ENCODE measurements at regions not wholly inside any gene's neighbourhood (a gene's known extent, or its start where the extent isn't known, plus 50 kb on each side); places are given as distances from the start of the nearest gene placed in this dataset.

GRCh38 chr3:157786618-157787017, 283.4 kb upstream of the VEPH1 start:
- no peak overlapping the region for H3K27ac ChIP-seq (ENCODE audit: low read length)
- H3K4me1 ChIP-seq (ENCODE audit: control insufficient read depth, low read depth, low read length), result no peaks in the 10 kb centered on the region
- no peaks in the 10 kb centered on the region for H3K36me3 ChIP-seq (ENCODE audit: control insufficient read depth, low read depth, low read length)
- H3K27me3 ChIP-seq (ENCODE audit: control insufficient read depth, insufficient read depth, low read length), result no peaks in the 10 kb centered on the region
- no peaks in the 10 kb centered on the region for H3K9me3 ChIP-seq (ENCODE audit: control insufficient read depth, low read depth, low read length)
- H3K9ac ChIP-seq (ENCODE audit: low read length), result no peak overlapping the region
- no peak overlapping the region for H3K4me3 ChIP-seq (ENCODE audit: low read length)

- Histone ChIP-seq H3K9me3 (ENCODE audit: control insufficient read depth, low read depth, low read length) (no peaks in the 10 kb centered on the region), H3K4me3 (ENCODE audit: low read length) (no peak overlapping the region), H3K9ac (ENCODE audit: low read length) (no peak overlapping the region), H3K36me3 (ENCODE audit: control insufficient read depth, low read depth, low read length) (no peaks in the 10 kb centered on the region), H3K27ac (ENCODE audit: low read length) (no peak overlapping the region), H3K4me1 (ENCODE audit: control insufficient read depth, low read depth, low read length) (no peaks in the 10 kb centered on the region), H3K27me3 (ENCODE audit: control insufficient read depth, insufficient read depth, low read length) (no peaks in the 10 kb centered on the region)
Observed at GRCh38 chr3:157786211-157786610, 283.0 kb upstream of the VEPH1 start.

GRCh38 chr3:157785102-157785826, 282.0 kb upstream of the VEPH1 start:
- H3K36me3 ChIP-seq (ENCODE audit: control insufficient read depth, low read depth, low read length), result no peaks in the 10 kb centered on the region
- H3K27ac ChIP-seq (ENCODE audit: low read length), result no peak overlapping the region
- H3K27me3 ChIP-seq (ENCODE audit: control insufficient read depth, insufficient read depth, low read length), result no peaks in the 10 kb centered on the region
- no peaks in the 10 kb centered on the region for H3K9me3 ChIP-seq (ENCODE audit: control insufficient read depth, low read depth, low read length)
- H3K9ac ChIP-seq (ENCODE audit: low read length), result no peak overlapping the region
- no peak overlapping the region for H3K4me3 ChIP-seq (ENCODE audit: low read length)
- H3K4me1 ChIP-seq (ENCODE audit: control insufficient read depth, low read depth, low read length), result no peaks in the 10 kb centered on the region

GRCh38 chr3:157782236-157782635, 279.0 kb upstream of the VEPH1 start:
- H3K9ac ChIP-seq (ENCODE audit: low read length), result no peak overlapping the region
- H3K27ac ChIP-seq (ENCODE audit: low read length), result no peak overlapping the region

GRCh38 chr3:157776861-157777260, 273.6 kb upstream of the VEPH1 start:
- no peaks in the 10 kb centered on the region for H3K27me3 ChIP-seq (ENCODE audit: control insufficient read depth, insufficient read depth, low read length)
- no peak overlapping the region for H3K27ac ChIP-seq (ENCODE audit: low read length)
- H3K4me1 ChIP-seq (ENCODE audit: control insufficient read depth, low read depth, low read length), result no peaks in the 10 kb centered on the region
- H3K36me3 ChIP-seq (ENCODE audit: control insufficient read depth, low read depth, low read length), result no peaks in the 10 kb centered on the region
- H3K9ac ChIP-seq (ENCODE audit: low read length), result no peak overlapping the region
- H3K9me3 ChIP-seq (ENCODE audit: control insufficient read depth, low read depth, low read length), result no peaks in the 10 kb centered on the region
- no peak overlapping the region for H3K4me3 ChIP-seq (ENCODE audit: low read length)

More at GRCh38 chr3:157782236-157782635, 279.0 kb upstream of the VEPH1 start:
- H3K9me3 ChIP-seq (ENCODE audit: control insufficient read depth, low read depth, low read length), result no peaks in the 10 kb centered on the region
- H3K4me3 ChIP-seq (ENCODE audit: low read length), result no peak overlapping the region
- no peaks in the 10 kb centered on the region for H3K36me3 ChIP-seq (ENCODE audit: control insufficient read depth, low read depth, low read length)
- no peaks in the 10 kb centered on the region for H3K4me1 ChIP-seq (ENCODE audit: control insufficient read depth, low read depth, low read length)
- H3K27me3 ChIP-seq (ENCODE audit: control insufficient read depth, insufficient read depth, low read length), result no peaks in the 10 kb centered on the region

- no peaks in the 10 kb centered on the region for H3K27me3 ChIP-seq (ENCODE audit: control insufficient read depth, insufficient read depth, low read length)
- no peak overlapping the region for H3K27ac ChIP-seq (ENCODE audit: low read length)
- H3K36me3 ChIP-seq (ENCODE audit: control insufficient read depth, low read depth, low read length), result no peaks in the 10 kb centered on the region
Observed at GRCh38 chr3:157775446-157775845, 272.2 kb upstream of the VEPH1 start.

GRCh38 chr3:157769378-157769777, 266.2 kb upstream of the VEPH1 start:
- Histone ChIP-seq H3K27ac (ENCODE audit: low read length) (no peak overlapping the region), H3K27me3 (ENCODE audit: control insufficient read depth, insufficient read depth, low read length) (no peaks in the 10 kb centered on the region), H3K4me3 (ENCODE audit: low read length) (no peak overlapping the region), H3K9me3 (ENCODE audit: control insufficient read depth, low read depth, low read length) (no peaks in the 10 kb centered on the region), H3K36me3 (ENCODE audit: control insufficient read depth, low read depth, low read length) (no peaks in the 10 kb centered on the region), H3K9ac (ENCODE audit: low read length) (no peak overlapping the region), H3K4me1 (ENCODE audit: control insufficient read depth, low read depth, low read length) (no peaks in the 10 kb centered on the region)

More at GRCh38 chr3:157775446-157775845, 272.2 kb upstream of the VEPH1 start:
- Histone ChIP-seq H3K4me1 (ENCODE audit: control insufficient read depth, low read depth, low read length) (no peaks in the 10 kb centered on the region), H3K4me3 (ENCODE audit: low read length) (no peak overlapping the region), H3K9ac (ENCODE audit: low read length) (no peak overlapping the region), H3K9me3 (ENCODE audit: control insufficient read depth, low read depth, low read length) (no peaks in the 10 kb centered on the region)

- Histone ChIP-seq H3K4me1 (ENCODE audit: control insufficient read depth, low read depth, low read length) (no peaks in the 10 kb centered on the region), H3K9ac (ENCODE audit: low read length) (no peak overlapping the region), H3K36me3 (ENCODE audit: control insufficient read depth, low read depth, low read length) (no peaks in the 10 kb centered on the region), H3K27ac (ENCODE audit: low read length) (no peak overlapping the region), H3K9me3 (ENCODE audit: control insufficient read depth, low read depth, low read length) (no peaks in the 10 kb centered on the region), H3K4me3 (ENCODE audit: low read length) (no peak overlapping the region), H3K27me3 (ENCODE audit: control insufficient read depth, insufficient read depth, low read length) (no peaks in the 10 kb centered on the region)
Observed at GRCh38 chr3:157767607-157768006, 264.4 kb upstream of the VEPH1 start.

- Histone ChIP-seq H3K27me3 (ENCODE audit: control insufficient read depth, insufficient read depth, low read length) (no peaks in the 10 kb centered on the region), H3K9ac (ENCODE audit: low read length) (no peak overlapping the region), H3K4me3 (ENCODE audit: low read length) (no peak overlapping the region), H3K4me1 (ENCODE audit: control insufficient read depth, low read depth, low read length) (no peaks in the 10 kb centered on the region), H3K36me3 (ENCODE audit: control insufficient read depth, low read depth, low read length) (no peaks in the 10 kb centered on the region), H3K9me3 (ENCODE audit: control insufficient read depth, low read depth, low read length) (no peaks in the 10 kb centered on the region), H3K27ac (ENCODE audit: low read length) (no peak overlapping the region)
Observed at GRCh38 chr3:157763644-157764043, 260.4 kb upstream of the VEPH1 start.

GRCh38 chr3:157759311-157759710, 256.1 kb upstream of the VEPH1 start:
- Histone ChIP-seq H3K9me3 (ENCODE audit: control insufficient read depth, low read depth, low read length) (no peaks in the 10 kb centered on the region), H3K9ac (ENCODE audit: low read length) (no peak overlapping the region), H3K4me3 (ENCODE audit: low read length) (no peak overlapping the region), H3K4me1 (ENCODE audit: control insufficient read depth, low read depth, low read length) (peaks cover 9% of the 10 kb centered on the region), H3K36me3 (ENCODE audit: control insufficient read depth, low read depth, low read length) (no peaks in the 10 kb centered on the region), H3K27me3 (ENCODE audit: control insufficient read depth, insufficient read depth, low read length) (no peaks in the 10 kb centered on the region), H3K27ac (ENCODE audit: low read length) (no peak overlapping the region)

- Histone ChIP-seq H3K9me3 (ENCODE audit: control insufficient read depth, low read depth, low read length) (no peaks in the 10 kb centered on the region), H3K4me3 (ENCODE audit: low read length) (no peak overlapping the region), H3K36me3 (ENCODE audit: control insufficient read depth, low read depth, low read length) (no peaks in the 10 kb centered on the region), H3K27me3 (ENCODE audit: control insufficient read depth, insufficient read depth, low read length) (no peaks in the 10 kb centered on the region), H3K27ac (ENCODE audit: low read length) (no peak overlapping the region), H3K4me1 (ENCODE audit: control insufficient read depth, low read depth, low read length) (peaks cover 21% of the 10 kb centered on the region), H3K9ac (ENCODE audit: low read length) (peak overlapping the region; percentile 35)
Observed at GRCh38 chr3:157755233-157755632, 252.0 kb upstream of the VEPH1 start.

GRCh38 chr3:157754451-157754850, 251.2 kb upstream of the VEPH1 start:
- peak overlapping the region; percentile 35 for H3K9ac ChIP-seq (ENCODE audit: low read length)
- H3K9me3 ChIP-seq (ENCODE audit: control insufficient read depth, low read depth, low read length), result no peaks in the 10 kb centered on the region
- H3K27me3 ChIP-seq (ENCODE audit: control insufficient read depth, insufficient read depth, low read length), result no peaks in the 10 kb centered on the region
- H3K36me3 ChIP-seq (ENCODE audit: control insufficient read depth, low read depth, low read length), result no peaks in the 10 kb centered on the region
- peak overlapping the region; percentile 49 for H3K27ac ChIP-seq (ENCODE audit: low read length)
- peaks cover 21% of the 10 kb centered on the region for H3K4me1 ChIP-seq (ENCODE audit: control insufficient read depth, low read depth, low read length)
- peak overlapping the region; percentile 26 for H3K4me3 ChIP-seq (ENCODE audit: low read length)
